Gastroesophageal sphincter (tissue), 3 donors: ENCODE measurements at regions not wholly inside any gene's neighbourhood (a gene's known extent, or its start where the extent isn't known, plus 50 kb on each side); places are given as distances from the start of the nearest gene placed in this dataset.

ENCODE experiments used
- CTCF ChIP-seq, 4 experiments: fragments of 200-600 bp in 2 of 4; fragments of 450-650 bp in 2 of 4; sonication (generic) in 1 of 4; IDR thresholded peaks; one replicate each; pipeline ENCODE4 v1.5.1; 2017 to 2019; ENCODE audit warnings: antibody characterized with exemption in 4 of 4, mild to moderate bottlenecking in 2 of 4, moderate library complexity in 2 of 4
- EP300 ChIP-seq: sonication (generic); formaldehyde crosslinking; IDR thresholded peaks from one replicate; pipeline ENCODE4 v1.6.1; 2017; ENCODE audit warnings: antibody characterized with exemption, mild to moderate bottlenecking
- POLR2A ChIP-seq, 2 donors: fragments of 450-650 bp; IDR thresholded peaks; one replicate each; pipeline ENCODE4 v1.6.1; 2017; ENCODE audit warnings: antibody characterized with exemption in 2 of 2, mild to moderate bottlenecking in 2 of 2, moderate library complexity in 1 of 2
- POLR2AphosphoS5 ChIP-seq: sonication (generic); formaldehyde crosslinking; IDR thresholded peaks from one replicate; pipeline ENCODE4 v1.6.1; 2017; ENCODE audit warnings: antibody characterized with exemption

DNA sequence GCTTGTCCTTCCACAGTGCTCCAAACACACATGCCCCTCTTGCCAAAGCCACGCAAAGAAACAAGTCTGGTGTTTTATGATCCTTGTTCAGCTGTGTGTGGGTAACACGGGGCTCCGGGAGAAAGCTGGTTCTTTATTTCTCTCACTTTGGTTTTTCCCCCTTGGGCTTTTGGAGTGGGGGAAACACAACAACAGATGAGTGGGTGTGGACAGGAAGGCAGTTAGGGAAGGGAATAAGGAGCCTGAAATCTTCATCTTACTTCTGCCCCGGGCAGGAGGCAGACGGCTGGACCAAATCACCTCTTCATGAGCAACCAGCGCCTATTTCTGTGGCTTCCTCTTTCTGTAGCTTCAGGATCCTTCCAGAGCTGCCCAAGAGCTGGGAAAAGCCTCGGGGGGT lies 218.5 kb downstream of the PHETA1 start:
- TF ChIP-seq CTCF (IDR thresholded peaks at IDR 0.05) (no peak), POLR2AphosphoS5 (no peak), EP300 (no peak), POLR2A (IDR thresholded peaks at IDR 0.05) (no peak)
